ENCODE measurements at regions not wholly inside any gene's neighbourhood (a gene's known extent, or its start where the extent isn't known, plus 50 kb on each side); places are given as distances from the start of the nearest gene placed in this dataset.
"Not testable (repeated sequence)": the region's sequence is repeated elsewhere in the genome, so short reads cannot be mapped to it uniquely, and the experiment has no call there.

DNA sequence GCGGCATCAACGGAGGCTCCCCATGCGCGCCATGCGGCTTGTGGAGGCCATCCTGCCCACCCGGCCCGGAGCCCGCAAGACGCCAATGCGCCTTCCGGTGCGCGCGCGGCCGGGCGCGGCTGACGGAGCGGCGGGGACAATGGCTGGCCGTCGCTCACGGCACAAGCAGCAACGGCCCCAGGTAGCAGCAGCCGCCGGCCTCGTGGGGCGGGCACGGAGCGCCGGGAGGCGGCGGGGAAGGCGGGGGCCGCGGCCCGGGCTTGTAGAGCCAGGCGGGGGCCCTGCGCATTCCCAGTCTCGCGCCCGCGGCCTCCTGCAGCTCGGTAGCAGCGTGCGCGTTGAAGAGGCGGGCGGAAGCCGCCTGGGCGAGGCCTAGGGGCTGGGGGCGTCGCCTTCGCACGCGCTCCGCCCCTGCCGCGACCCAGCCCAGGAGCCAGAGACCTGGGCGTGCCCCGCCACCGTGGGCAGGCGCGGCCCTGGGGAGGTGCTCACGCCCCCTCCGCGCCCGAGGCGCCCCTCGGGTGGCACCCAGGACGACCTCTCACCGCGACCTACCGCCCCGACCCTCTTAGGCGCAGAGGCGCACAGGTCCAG, 207.1 kb upstream of the PRKX start:
- H3K27ac ChIP-seq (ENCODE audit: low read length, poor library complexity, severe bottlenecking); H3K4me2 ChIP-seq (ENCODE audit: low read length, poor library complexity, severe bottlenecking); H3K4ac ChIP-seq (ENCODE audit: low read depth in 1 of 2, low read length in 2 of 2); H4K8ac ChIP-seq (ENCODE audit: low read length); H3K9me3 ChIP-seq (ENCODE audit: control insufficient read depth, low read length); H3K18ac ChIP-seq (ENCODE audit: low read depth in 1 of 2, low read length in 2 of 2); H3K4me3 ChIP-seq (ENCODE audit: insufficient read depth in 1 of 2, low read depth in 1 of 2, low read length in 2 of 2); H3K14ac ChIP-seq (ENCODE audit: low read length in 2 of 2); H3K27me3 ChIP-seq (ENCODE audit: control insufficient read depth in 1 of 2, insufficient read depth in 1 of 2, low read length in 2 of 2); H3K4me1 ChIP-seq (ENCODE audit: control insufficient read depth, insufficient read depth, low read depth, low read length); H2BK15ac ChIP-seq (ENCODE audit: low read depth, poor library complexity, severe bottlenecking); H3K36me3 ChIP-seq (ENCODE audit: control insufficient read depth in 1 of 2, insufficient read depth in 2 of 2, low read depth in 1 of 2, low read length in 2 of 2); H3K23ac ChIP-seq (ENCODE audit: low read length in 2 of 2); H4K91ac ChIP-seq (ENCODE audit: low read length); H2BK5ac ChIP-seq (ENCODE audit: low read depth, low read length, poor library complexity, severe bottlenecking); DNase-seq; H2AFZ ChIP-seq (ENCODE audit: low read depth, low read length); H2AK5ac ChIP-seq (ENCODE audit: low read length, severe bottlenecking); H3K79me1 ChIP-seq (replicated peaks; ENCODE audit: low read length, poor library complexity, severe bottlenecking); H2BK120ac ChIP-seq (ENCODE audit: low read depth, low read length); H2BK12ac ChIP-seq (ENCODE audit: low read length in 2 of 2); H3K9ac ChIP-seq (ENCODE audit: low read length): not testable (repeated sequence)
- no CpG with 5 or more reads among the region's 78 CpGs for WGBS

GRCh38 chrX:3919668-3920423, 206.4 kb upstream of the PRKX start:
- H3K27me3 ChIP-seq (ENCODE audit: control insufficient read depth in 1 of 2, insufficient read depth in 1 of 2, low read length in 2 of 2); H3K4me1 ChIP-seq (ENCODE audit: control insufficient read depth, insufficient read depth, low read depth, low read length); H3K23ac ChIP-seq (ENCODE audit: low read length in 2 of 2); H4K91ac ChIP-seq (ENCODE audit: low read length); H3K18ac ChIP-seq (ENCODE audit: low read depth in 1 of 2, low read length in 2 of 2); DNase-seq; H3K9me3 ChIP-seq (ENCODE audit: control insufficient read depth, low read length); H3K9ac ChIP-seq (ENCODE audit: low read length); H2BK120ac ChIP-seq (ENCODE audit: low read depth, low read length); H3K36me3 ChIP-seq (ENCODE audit: control insufficient read depth in 1 of 2, insufficient read depth in 2 of 2, low read depth in 1 of 2, low read length in 2 of 2); H2AFZ ChIP-seq (ENCODE audit: low read depth, low read length); H3K79me1 ChIP-seq (replicated peaks; ENCODE audit: low read length, poor library complexity, severe bottlenecking); H3K27ac ChIP-seq (ENCODE audit: low read length, poor library complexity, severe bottlenecking); H3K4me3 ChIP-seq (ENCODE audit: insufficient read depth in 1 of 2, low read depth in 1 of 2, low read length in 2 of 2); H2BK5ac ChIP-seq (ENCODE audit: low read depth, low read length, poor library complexity, severe bottlenecking); H2AK5ac ChIP-seq (ENCODE audit: low read length, severe bottlenecking); H3K4me2 ChIP-seq (ENCODE audit: low read length, poor library complexity, severe bottlenecking); H3K14ac ChIP-seq (ENCODE audit: low read length in 2 of 2); H2BK15ac ChIP-seq (ENCODE audit: low read depth, poor library complexity, severe bottlenecking); H2BK12ac ChIP-seq (ENCODE audit: low read length in 2 of 2); H3K4ac ChIP-seq (ENCODE audit: low read depth in 1 of 2, low read length in 2 of 2); H4K8ac ChIP-seq (ENCODE audit: low read length): not testable (repeated sequence)
- no CpG with 5 or more reads among the region's 79 CpGs for WGBS

DNA sequence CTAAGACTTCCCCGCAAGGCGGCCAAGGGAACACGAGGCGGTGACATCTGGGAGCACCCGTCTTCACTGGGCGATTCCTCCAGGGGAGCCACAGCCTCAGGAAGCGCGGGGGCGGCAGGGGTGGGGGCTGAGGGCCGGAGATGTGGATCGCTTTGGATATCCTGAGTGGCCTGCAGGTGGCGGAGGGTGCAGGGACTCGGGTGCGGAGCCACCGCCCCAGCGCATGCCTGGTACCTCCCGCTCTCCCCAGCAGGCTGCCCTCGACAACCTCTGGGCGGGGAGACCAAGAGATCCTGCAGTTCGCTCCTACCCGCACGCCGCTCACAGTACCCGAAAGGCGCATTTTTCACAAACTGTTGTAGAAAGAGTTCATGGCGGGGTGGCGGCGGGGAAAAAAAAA, 201.4 kb upstream of the PRKX start:
- not testable (repeated sequence) for H3K4ac ChIP-seq (ENCODE audit: low read depth in 1 of 2, low read length in 2 of 2)

DNA sequence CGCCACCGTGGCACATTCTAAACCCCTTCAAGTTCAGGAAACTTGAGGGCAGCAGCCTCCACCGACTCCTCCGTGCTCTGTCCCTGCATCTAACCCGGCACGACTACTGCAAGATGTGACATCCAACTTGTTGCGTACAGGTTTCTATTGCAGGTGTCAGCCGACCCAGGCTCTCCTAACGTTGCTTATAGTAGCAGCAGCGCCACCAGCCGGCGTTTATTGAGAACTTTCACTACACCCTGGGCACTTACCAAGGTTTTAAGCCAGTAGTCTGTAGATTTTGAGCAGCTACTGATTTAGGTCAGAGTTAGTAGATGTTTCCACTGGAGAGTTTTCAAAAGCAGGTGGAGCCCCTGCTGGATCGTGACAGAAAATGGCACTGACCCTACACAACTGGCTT, 200.6 kb upstream of the PRKX start:
- H2BK120ac ChIP-seq (ENCODE audit: low read depth, low read length); H3K9me3 ChIP-seq (ENCODE audit: control insufficient read depth, low read length); H3K79me1 ChIP-seq (replicated peaks; ENCODE audit: low read length, poor library complexity, severe bottlenecking); H3K36me3 ChIP-seq (ENCODE audit: control insufficient read depth in 1 of 2, insufficient read depth in 2 of 2, low read depth in 1 of 2, low read length in 2 of 2); DNase-seq; H2AK5ac ChIP-seq (ENCODE audit: low read length, severe bottlenecking); H3K4me2 ChIP-seq (ENCODE audit: low read length, poor library complexity, severe bottlenecking); H3K9ac ChIP-seq (ENCODE audit: low read length); H3K14ac ChIP-seq (ENCODE audit: low read length in 2 of 2); H2BK15ac ChIP-seq (ENCODE audit: low read depth, poor library complexity, severe bottlenecking); H3K18ac ChIP-seq (ENCODE audit: low read depth in 1 of 2, low read length in 2 of 2); H3K4me1 ChIP-seq (ENCODE audit: control insufficient read depth, insufficient read depth, low read depth, low read length); H3K4me3 ChIP-seq (ENCODE audit: insufficient read depth in 1 of 2, low read depth in 1 of 2, low read length in 2 of 2); H4K8ac ChIP-seq (ENCODE audit: low read length); H3K23ac ChIP-seq (ENCODE audit: low read length in 2 of 2); H2AFZ ChIP-seq (ENCODE audit: low read depth, low read length); H2BK12ac ChIP-seq (ENCODE audit: low read length in 2 of 2); H3K27ac ChIP-seq (ENCODE audit: low read length, poor library complexity, severe bottlenecking); H4K91ac ChIP-seq (ENCODE audit: low read length); H3K27me3 ChIP-seq (ENCODE audit: control insufficient read depth in 1 of 2, insufficient read depth in 1 of 2, low read length in 2 of 2); H2BK5ac ChIP-seq (ENCODE audit: low read depth, low read length, poor library complexity, severe bottlenecking); H3K4ac ChIP-seq (ENCODE audit: low read depth in 1 of 2, low read length in 2 of 2): not testable (repeated sequence)
- WGBS: no CpG with 5 or more reads among the region's 13 CpGs

More for the DNA sequence above, 201.4 kb upstream of the PRKX start:
- H3K4me1 ChIP-seq (ENCODE audit: control insufficient read depth, insufficient read depth, low read depth, low read length); H3K9ac ChIP-seq (ENCODE audit: low read length); H2AK5ac ChIP-seq (ENCODE audit: low read length, severe bottlenecking); H2BK120ac ChIP-seq (ENCODE audit: low read depth, low read length); H4K8ac ChIP-seq (ENCODE audit: low read length); H2BK12ac ChIP-seq (ENCODE audit: low read length in 2 of 2); H3K4me2 ChIP-seq (ENCODE audit: low read length, poor library complexity, severe bottlenecking); DNase-seq; H3K79me1 ChIP-seq (replicated peaks; ENCODE audit: low read length, poor library complexity, severe bottlenecking); H4K91ac ChIP-seq (ENCODE audit: low read length); H3K23ac ChIP-seq (ENCODE audit: low read length in 2 of 2); H2AFZ ChIP-seq (ENCODE audit: low read depth, low read length); H2BK5ac ChIP-seq (ENCODE audit: low read depth, low read length, poor library complexity, severe bottlenecking); H3K27me3 ChIP-seq (ENCODE audit: control insufficient read depth in 1 of 2, insufficient read depth in 1 of 2, low read length in 2 of 2); H3K18ac ChIP-seq (ENCODE audit: low read depth in 1 of 2, low read length in 2 of 2); H3K36me3 ChIP-seq (ENCODE audit: control insufficient read depth in 1 of 2, insufficient read depth in 2 of 2, low read depth in 1 of 2, low read length in 2 of 2); H3K14ac ChIP-seq (ENCODE audit: low read length in 2 of 2); H2BK15ac ChIP-seq (ENCODE audit: low read depth, poor library complexity, severe bottlenecking); H3K9me3 ChIP-seq (ENCODE audit: control insufficient read depth, low read length); H3K4me3 ChIP-seq (ENCODE audit: insufficient read depth in 1 of 2, low read depth in 1 of 2, low read length in 2 of 2); H3K27ac ChIP-seq (ENCODE audit: low read length, poor library complexity, severe bottlenecking): not testable (repeated sequence)
- no CpG with 5 or more reads among the region's 28 CpGs for WGBS

Data from mesenchymal stem cell (in vitro differentiated cells and primary cell).